GM19372 (cell line): ENCODE measurements at regions not wholly inside any gene's neighbourhood (a gene's known extent, or its start where the extent isn't known, plus 50 kb on each side); places are given as distances from the start of the nearest gene placed in this dataset.

Experiments
- ATAC-seq: cut with Tn5 transposase; IDR thresholded peaks from one replicate; pipeline ENCODE4 v1.9.1; 2021; ENCODE audit warnings: mild to moderate bottlenecking, low read depth, moderate library complexity; ENCODE audit not compliant: unreplicated experiment

GRCh38 chr15:38905632-38906031 lies 341.0 kb upstream of the RASGRP1 start:
- no peak for ATAC-seq

GRCh38 chr15:38920966-38921365 lies 356.4 kb upstream of the RASGRP1 start:
- no peak for ATAC-seq

DNA sequence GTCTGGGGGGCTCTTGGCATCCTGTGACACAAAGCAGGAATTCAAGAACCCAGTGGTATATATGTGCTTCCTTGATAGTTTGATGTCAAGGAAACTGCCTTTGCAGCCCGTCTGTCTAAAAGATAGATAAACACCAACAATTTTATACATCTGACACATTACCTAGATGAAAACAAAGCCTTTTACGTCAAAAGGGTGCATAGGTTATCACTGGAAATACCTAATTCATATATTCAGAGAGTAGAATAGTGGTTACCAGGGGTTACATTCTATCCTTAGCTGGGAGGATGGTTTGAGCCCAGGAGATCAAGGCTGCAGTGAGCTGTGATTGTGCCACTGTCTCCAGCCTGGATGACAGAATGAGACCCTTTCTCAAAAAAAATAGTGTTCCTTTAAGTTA lies 356.9 kb upstream of the RASGRP1 start:
- ATAC-seq, result no peak

DNA sequence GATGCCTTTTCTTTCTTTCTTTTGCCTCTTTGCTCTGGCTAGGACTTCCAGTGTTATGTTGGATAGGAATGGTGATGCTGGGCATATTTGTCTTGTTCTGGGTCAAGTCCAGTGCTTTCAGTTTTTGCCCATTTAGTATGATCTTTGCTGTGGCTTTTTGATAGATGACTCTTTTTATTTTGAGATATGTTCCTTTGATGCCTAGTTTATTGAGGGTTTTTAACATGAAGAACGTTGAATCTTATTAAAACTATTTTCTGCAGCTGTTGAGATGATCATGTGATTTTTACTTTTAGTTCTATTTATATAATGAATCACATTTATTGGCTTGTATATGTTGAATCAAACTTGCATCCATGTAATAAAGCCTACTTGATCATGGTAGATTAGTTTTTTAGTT lies 363.8 kb upstream of the RASGRP1 start:
- no peak for ATAC-seq

GRCh38 chr15:38930851-38931572 lies 366.4 kb upstream of the RASGRP1 start:
- no peak for ATAC-seq

GRCh38 chr15:38941399-38941953 lies 376.9 kb upstream of the RASGRP1 start:
- no peak for ATAC-seq

DNA sequence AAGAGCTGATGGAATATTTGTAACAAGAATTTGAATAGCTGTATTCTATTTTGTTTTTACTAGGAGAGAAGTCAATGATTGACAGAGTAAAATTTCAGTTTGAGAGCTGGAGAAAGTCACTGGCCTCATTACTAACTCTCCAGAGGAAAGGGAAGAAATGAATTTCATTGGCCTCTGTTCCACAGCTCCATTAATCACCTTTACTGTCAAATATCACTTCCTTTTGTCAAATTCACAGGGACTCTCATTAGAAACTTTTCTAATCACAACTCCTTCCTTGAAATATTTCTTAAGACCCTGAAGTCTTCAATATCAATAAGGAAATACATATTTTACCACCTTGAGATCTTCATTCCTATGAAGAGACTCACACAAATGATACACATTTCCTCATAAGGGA lies 379.9 kb upstream of the RASGRP1 start:
- no peak for ATAC-seq

- no peak for ATAC-seq
These were observed 381.1 kb upstream of the RASGRP1 start for GRCh38 chr15:38945551-38946298.

GRCh38 chr15:38954090-38954489 lies 389.5 kb upstream of the RASGRP1 start:
- ATAC-seq, result no peak

DNA sequence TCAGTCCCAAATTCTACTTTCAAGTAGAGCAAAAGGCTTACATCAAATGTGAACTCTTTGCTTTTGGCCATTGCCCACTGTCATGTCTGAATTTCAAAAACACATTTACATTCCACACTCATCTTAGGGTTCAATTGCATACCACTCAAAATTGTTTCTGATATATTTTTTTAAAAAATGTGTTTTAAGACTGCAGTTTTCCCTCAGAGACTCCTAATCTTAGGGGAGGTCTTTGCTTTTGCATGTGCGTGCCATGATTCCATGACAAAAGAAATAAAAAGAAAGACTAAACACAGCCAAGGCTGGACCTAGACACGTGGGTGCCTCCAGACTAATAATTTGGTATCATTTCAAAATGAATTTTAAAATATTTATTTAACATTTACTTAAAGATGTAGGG lies 396.8 kb upstream of the RASGRP1 start:
- ATAC-seq, result no peak

GRCh38 chr15:38961931-38962330 lies 397.3 kb upstream of the RASGRP1 start:
- ATAC-seq, result no peak

DNA sequence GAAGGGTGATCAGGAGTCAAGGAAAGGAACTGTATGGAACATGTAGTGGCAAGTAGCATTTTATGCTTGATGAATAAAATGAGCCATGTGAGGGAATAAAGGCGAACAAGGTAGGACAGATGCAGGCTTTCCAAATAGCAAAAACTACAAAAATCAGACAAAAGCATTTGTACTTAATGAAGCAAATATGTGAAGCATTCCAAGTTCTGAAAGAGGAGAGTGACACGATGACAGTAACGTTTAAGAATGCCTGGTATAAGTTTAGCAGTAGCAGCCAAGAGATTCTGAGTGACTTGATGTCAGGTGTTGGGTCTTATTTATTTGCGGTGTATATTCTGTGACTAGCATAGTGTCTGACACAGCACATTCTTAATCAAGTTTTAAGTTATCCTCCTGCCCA lies 408.2 kb upstream of the RASGRP1 start:
- no peak for ATAC-seq

GRCh38 chr15:38975282-38975990 lies 410.8 kb upstream of the RASGRP1 start:
- ATAC-seq, result no peak

- no peak for ATAC-seq
These were observed 426.5 kb upstream of the RASGRP1 start for GRCh38 chr15:38991126-38991525.

DNA sequence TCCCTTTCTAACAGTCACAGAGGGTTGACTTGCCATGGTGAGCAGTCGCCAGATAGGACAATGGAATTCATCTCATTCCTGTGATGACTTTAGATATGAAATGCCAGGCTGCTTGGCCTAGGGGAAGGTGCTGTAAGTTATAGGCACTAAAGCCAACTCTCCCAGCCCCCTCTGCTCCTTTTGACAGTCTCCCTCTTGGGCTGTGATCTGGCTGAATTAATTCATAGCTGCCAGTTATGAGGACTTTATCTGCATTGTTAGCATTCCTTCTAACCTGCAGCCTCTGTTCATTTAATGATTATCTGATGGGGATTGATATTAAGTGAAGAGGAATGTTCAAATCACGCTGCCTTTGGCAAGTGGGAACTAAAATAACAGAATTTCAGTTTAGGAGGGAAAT lies 427.1 kb upstream of the RASGRP1 start:
- no peak for ATAC-seq

GRCh38 chr15:38992506-38992905 lies 427.9 kb upstream of the RASGRP1 start:
- ATAC-seq, result no peak

DNA sequence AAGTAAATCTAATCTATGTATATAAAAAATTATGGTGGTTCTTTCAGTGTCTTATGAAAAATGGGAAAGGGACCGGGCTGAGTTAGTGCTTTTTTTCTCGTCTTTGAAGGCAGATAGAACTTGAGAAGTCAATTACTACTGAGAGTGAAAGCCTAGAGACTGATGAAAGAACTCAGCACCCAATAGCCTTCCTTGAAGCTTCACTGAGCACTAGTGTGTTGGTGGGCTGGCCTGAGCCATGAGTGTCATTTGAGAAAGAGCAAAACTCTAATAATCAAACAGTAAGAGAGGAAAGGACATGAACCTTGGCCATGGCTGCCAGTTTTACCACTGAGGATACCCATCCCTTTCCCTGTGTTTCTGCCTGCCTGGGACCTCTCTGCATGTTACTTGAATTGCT lies 428.3 kb upstream of the RASGRP1 start:
- no peak for ATAC-seq

DNA sequence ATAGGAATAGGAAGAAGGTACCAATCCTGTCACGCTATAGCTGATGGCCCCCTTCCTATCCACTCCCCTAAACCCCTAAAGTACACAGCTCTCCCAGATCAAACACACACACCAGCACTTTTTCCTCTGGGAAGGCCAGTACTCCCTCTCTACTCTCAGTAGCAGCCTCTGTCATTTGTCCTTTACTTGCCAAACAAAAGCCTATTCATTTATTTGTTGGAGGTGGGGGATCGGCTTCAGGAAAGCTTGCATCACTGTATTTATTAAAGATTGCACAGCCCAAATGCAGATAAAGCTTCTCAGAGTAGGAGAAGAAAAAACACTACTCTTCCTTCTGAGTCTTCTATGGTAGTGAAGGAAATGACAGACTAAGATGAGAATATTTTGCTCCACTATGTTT lies 429.7 kb upstream of the RASGRP1 start:
- ATAC-seq, result no peak

DNA sequence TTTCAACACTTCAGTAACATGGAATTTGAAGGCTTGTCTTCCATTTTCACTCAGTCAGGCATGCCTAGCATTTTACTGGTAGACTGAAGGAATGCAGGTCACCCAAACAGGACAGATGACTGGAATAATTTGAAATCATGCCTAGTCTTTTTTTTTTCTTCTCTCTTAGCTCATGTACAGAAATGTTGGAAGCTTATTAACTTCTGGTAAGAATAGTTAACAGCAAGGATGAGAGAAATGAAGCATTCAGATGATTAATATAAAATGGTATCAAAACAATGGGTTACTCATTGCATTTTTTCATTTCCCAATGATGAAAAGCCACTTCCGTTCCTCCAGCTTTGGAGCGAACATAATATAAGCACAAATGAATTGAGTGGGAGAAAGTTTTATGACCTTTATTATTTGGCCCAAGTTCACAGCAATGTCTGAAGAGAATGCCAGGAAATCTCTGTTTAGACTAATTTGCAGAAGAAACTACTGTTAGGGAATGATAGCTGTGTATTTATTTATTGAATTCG lies 431.6 kb upstream of the RASGRP1 start:
- ATAC-seq, result no peak

- no peak for ATAC-seq
These were observed 433.2 kb upstream of the RASGRP1 start for GRCh38 chr15:38997841-38998240.
